Epithelial cell of esophagus (primary cell): ENCODE measurements at regions not wholly inside any gene's neighbourhood (a gene's known extent, or its start where the extent isn't known, plus 50 kb on each side); places are given as distances from the start of the nearest gene placed in this dataset.

Experiments
- DNase-seq: peaks from one replicate; pipeline ENCODE4 v3.0.0; 2010; ENCODE audit warnings: low read depth
- H3K4me3 ChIP-seq: 2 replicates; pipeline ENCODE4 v1.5.1; 2011; ENCODE audit warnings: mild to moderate bottlenecking, low read length, control low read depth
- CTCF ChIP-seq: IDR thresholded peaks from 2 replicates; pipeline ENCODE4 v1.5.1; 2011; ENCODE audit warnings: low read depth, mild to moderate bottlenecking, low read length, control low read depth, inconsistent platforms; ENCODE audit not compliant: insufficient read depth; ENCODE audit errors: missing control alignments

- no peak for DNase-seq
- TF ChIP-seq CTCF = no peak
- H3K4me3 ChIP-seq = no peak overlapping the region
Measured at GRCh38 chr15:66880380-66881155, 178.5 kb downstream of the SMAD6 start.

- no peak for DNase-seq
- no peak for TF ChIP-seq CTCF
- H3K4me3 ChIP-seq = no peak overlapping the region
Measured at GRCh38 chr15:66881173-66881905, 179.3 kb downstream of the SMAD6 start.

GRCh38 chr15:66882251-66883020 lies 180.4 kb downstream of the SMAD6 start:
- peak; percentile 30 for DNase-seq
- H3K4me3 ChIP-seq = no peak overlapping the region
- TF ChIP-seq CTCF = no peak

- DNase-seq = peak; percentile 99
- no peak overlapping the region for H3K4me3 ChIP-seq
- no peak for TF ChIP-seq CTCF
Measured at GRCh38 chr15:66883284-66883911, 181.4 kb downstream of the SMAD6 start.

- H3K4me3 ChIP-seq = no peak overlapping the region
- no peak for DNase-seq
- no peak for TF ChIP-seq CTCF
Measured at GRCh38 chr15:66884115-66884622, 181.2 kb upstream of the SMAD3 start.

- H3K4me3 ChIP-seq = no peak overlapping the region
- no peak for DNase-seq
- no peak for TF ChIP-seq CTCF
Measured at GRCh38 chr15:66884661-66885237, 180.7 kb upstream of the SMAD3 start.
